SK-N-SH (cell line): ENCODE measurements at regions not wholly inside any gene's neighbourhood (a gene's known extent, or its start where the extent isn't known, plus 50 kb on each side); places are given as distances from the start of the nearest gene placed in this dataset.

Experiments used
- CTCF ChIA-PET: fragments of 300-600, 350-600 bp; formaldehyde crosslinking; extraction: SDS; loops from one replicate; lab custom pipeline; 2021; lab: Yijun Ruan, JAX
- POLR2A ChIA-PET: fragments of 350-600 bp; sonication (Branson Sonifier 250); formaldehyde crosslinking; extraction: SDS; loops from one replicate; lab custom pipeline; 2020; ENCODE audit warnings: antibody characterized with exemption, inconsistent platforms; lab: Yijun Ruan, JAX
- DNase-seq: peaks from one replicate; pipeline ENCODE4 v3.0.0; 2012
- H2AFZ ChIP-seq: fragments of 200-600 bp; sonication (generic); 2 replicates; pipeline ENCODE4 v1.8.1; 2016; ENCODE audit warnings: antibody characterized with exemption, mild to moderate bottlenecking, low read depth
- H3F3A ChIP-seq: fragments of 200-600 bp; sonication (generic); replicated peaks from 2 replicates; pipeline ENCODE3; 2016; ENCODE audit warnings: antibody characterized with exemption, mild to moderate bottlenecking; ENCODE audit not compliant: insufficient read depth
- H3K27ac ChIP-seq, 2 experiments: fragments of 200-500 bp in 1 of 2; fragments of 200-600 bp in 1 of 2; sonication (Bioruptor generic) in 1 of 2; sonication (generic), shearing (Covaris generic) in 1 of 2; 2 replicates each; pipeline versions ENCODE4 v1.5.1 to v1.6.1; 2014 to 2016; ENCODE audit warnings: low read depth in 2 of 2, inconsistent platforms in 1 of 2, low read length in 1 of 2, mild to moderate bottlenecking in 1 of 2, mixed read lengths in 1 of 2
- H3K27me3 ChIP-seq: fragments of 200-600 bp; sonication (generic), shearing (Covaris generic); 2 replicates; pipeline ENCODE4 v1.6.1; 2016; ENCODE audit warnings: mixed run types; ENCODE audit not compliant: insufficient read depth
- H3K36me3 ChIP-seq, 2 experiments: fragments of 200-500 bp in 1 of 2; fragments of 200-600 bp in 1 of 2; sonication (Bioruptor generic) in 1 of 2; sonication (generic) in 1 of 2; replicated peaks in 1 of 2; 2 replicates each; pipeline versions ENCODE3 to v1.5.1; 2014 to 2016; ENCODE audit warnings: low read length in 1 of 2, mild to moderate bottlenecking in 1 of 2; ENCODE audit not compliant: insufficient read depth in 2 of 2, control insufficient read depth in 1 of 2
- H3K4me1 ChIP-seq, 2 experiments: fragments of 200-500 bp in 1 of 2; fragments of 200-600 bp in 1 of 2; sonication (Bioruptor generic) in 1 of 2; sonication (generic), shearing (Covaris generic) in 1 of 2; 2 replicates each; pipeline versions ENCODE4 v1.5.1 to v1.6.1; 2014 to 2016; ENCODE audit warnings: low read depth in 1 of 2, low read length in 1 of 2, mixed run types in 1 of 2; ENCODE audit not compliant: insufficient read depth in 2 of 2, control insufficient read depth in 1 of 2
- H3K4me2 ChIP-seq: fragments of 200-600 bp; sonication (generic), shearing (Covaris generic); 2 replicates; pipeline ENCODE4 v1.6.1; 2017; ENCODE audit warnings: mixed run types
- H3K4me3 ChIP-seq, 2 experiments: fragments of 200-500 bp in 1 of 2; fragments of 200-600 bp in 1 of 2; sonication (Bioruptor generic) in 1 of 2; sonication (generic), shearing (Covaris generic) in 1 of 2; 2 replicates each; pipeline versions ENCODE4 v1.5.1 to v1.8.1; 2014 to 2016; ENCODE audit warnings: low read depth in 2 of 2, inconsistent platforms in 1 of 2, low read length in 1 of 2, mild to moderate bottlenecking in 1 of 2, mixed read lengths in 1 of 2, moderate library complexity in 1 of 2
- H3K79me2 ChIP-seq: fragments of 200-600 bp; sonication (generic); 2 replicates; pipeline ENCODE4 v1.8.1; 2017; ENCODE audit warnings: mild to moderate bottlenecking; ENCODE audit not compliant: insufficient read depth
- H3K9ac ChIP-seq: fragments of 200-600 bp; sonication (generic); 2 replicates; pipeline ENCODE4 v1.6.1; 2017; ENCODE audit warnings: mixed run types
- H3K9me2 ChIP-seq: fragments of 200-600 bp; sonication (generic); 2 replicates; pipeline ENCODE4 v1.6.1; 2017; ENCODE audit warnings: mixed run types
- H3K9me3 ChIP-seq: fragments of 200-600 bp; sonication (generic); 2 replicates; pipeline ENCODE4 v1.6.1; 2017; ENCODE audit warnings: mixed run types, mild to moderate bottlenecking, moderate library complexity
- H4K20me1 ChIP-seq: fragments of 200-600 bp; sonication (generic); 2 replicates; pipeline ENCODE4 v1.6.1; 2017; ENCODE audit warnings: mild to moderate bottlenecking, mixed run types; ENCODE audit not compliant: insufficient read depth
- CHD2 ChIP-seq: fragments of 150-350 bp; IDR thresholded peaks from 2 replicates; pipeline ENCODE4 v1.6.1; 2018; ENCODE audit warnings: low read length; ENCODE audit not compliant: partially characterized antibody
- CTCF ChIP-seq: fragments of 200-600 bp; sonication (generic); IDR thresholded peaks from 2 replicates; pipeline ENCODE4 v1.6.1; 2017; ENCODE audit warnings: antibody characterized with exemption, mild to moderate bottlenecking, moderate library complexity
- EP300 ChIP-seq, 2 experiments: IDR thresholded peaks; 2 replicates each; pipeline versions ENCODE4 v1.4.0 to v1.6.1; 2012; ENCODE audit warnings: borderline replicate concordance in 1 of 2, low read depth in 1 of 2, low read length in 1 of 2
- FOSL2 ChIP-seq: IDR thresholded peaks from 2 replicates; pipeline ENCODE4 v1.4.0; 2012; ENCODE audit warnings: low read depth, mild to moderate bottlenecking, moderate library complexity, borderline replicate concordance
- GABPA ChIP-seq: IDR thresholded peaks from 2 replicates; pipeline ENCODE4 v1.4.0; 2012; ENCODE audit warnings: low read depth, mild to moderate bottlenecking
- IRF3 ChIP-seq: fragments of 150-350 bp; IDR thresholded peaks from 2 replicates; pipeline ENCODE4 v1.6.1; 2016; ENCODE audit warnings: mild to moderate bottlenecking, low read depth, low read length
- MAX ChIP-seq: IDR thresholded peaks from 2 replicates; pipeline ENCODE4 v1.4.0; 2012; ENCODE audit warnings: low read depth
- NRF1 ChIP-seq: IDR thresholded peaks from 2 replicates; pipeline ENCODE4 v1.6.1; 2012; ENCODE audit warnings: low read depth, mild to moderate bottlenecking, low read length
- POLR2AphosphoS5 ChIP-seq: IDR thresholded peaks from 2 replicates; pipeline ENCODE4 v1.6.1; 2012; ENCODE audit warnings: low read depth, low read length
- RAD21 ChIP-seq: IDR thresholded peaks from 2 replicates; pipeline ENCODE4 v1.6.1; 2012; ENCODE audit warnings: mild to moderate bottlenecking, low read length
- RXRA ChIP-seq: IDR thresholded peaks from 2 replicates; pipeline ENCODE4 v1.4.0; 2012; ENCODE audit warnings: low read depth, mild to moderate bottlenecking, borderline replicate concordance
- SIN3A ChIP-seq: IDR thresholded peaks from 2 replicates; pipeline ENCODE4 v1.6.1; 2012; ENCODE audit warnings: low read depth, mild to moderate bottlenecking, low read length, moderate library complexity, borderline replicate concordance
- TAF1 ChIP-seq: IDR thresholded peaks from 2 replicates; pipeline ENCODE4 v1.6.1; 2012; ENCODE audit warnings: low read depth, mild to moderate bottlenecking, low read length, moderate library complexity, borderline replicate concordance
- TEAD4 ChIP-seq: IDR thresholded peaks from 2 replicates; pipeline ENCODE4 v1.4.0; 2012; ENCODE audit warnings: mild to moderate bottlenecking, borderline replicate concordance; ENCODE audit not compliant: insufficient read depth
- USF1 ChIP-seq: IDR thresholded peaks from 2 replicates; pipeline ENCODE4 v1.4.0; 2012; ENCODE audit warnings: low read depth, borderline replicate concordance
- ZBTB33 ChIP-seq: IDR thresholded peaks from 2 replicates; pipeline ENCODE4 v1.4.0; 2012; ENCODE audit warnings: low read depth, borderline replicate concordance
- WGBS: methylation state at CpG from one replicate; pipeline ENCODE4 v1.1.6; 2017; ENCODE audit warnings: low lambda C conversion rate; 5-methylcytosine and 5-hydroxymethylcytosine counted together

- TF ChIP-seq CTCF (no peak), SIN3A (no peak), FOSL2 (no peak), GABPA (no peak), ZBTB33 (no peak)
Observed at GRCh38 chr4:60215906-60216305, 984.2 kb upstream of the ADGRL3 start (continued).

- Histone ChIP-seq H3K9ac (no peak overlapping the region), H3K36me3 (no peaks in the 10 kb centered on the region), H3K4me3 (no peak overlapping the region), H4K20me1 (no peaks in the 10 kb centered on the region), H3F3A (no peaks in the 10 kb centered on the region), H3K4me2 (no peak overlapping the region), H3K27ac (no peak overlapping the region), H3K4me1 (no peaks in the 10 kb centered on the region), H3K27me3 (no peaks in the 10 kb centered on the region), H3K9me2 (no peaks in the 10 kb centered on the region), H2AFZ (no peak overlapping the region), H3K9me3 (no peaks in the 10 kb centered on the region), H3K79me2 (no peaks in the 10 kb centered on the region)
- ChIA-PET POLR2A (no interaction called here), CTCF (no interaction called here)
- TF ChIP-seq ZBTB33 = no peak
- no peak for DNase-seq
- WGBS = 22% methylated on average over 1 of the region's 1 CpG
Observed at GRCh38 chr4:60216752-60217151, 983.4 kb upstream of the ADGRL3 start.

GRCh38 chr4:60221866-60222265, 978.3 kb upstream of the ADGRL3 start:
- no peaks in the 10 kb centered on the region for H3K4me1 ChIP-seq
- 48% methylated on average over 5 of the region's 5 CpGs for WGBS
- CTCF ChIA-PET = no interaction called here

More at GRCh38 chr4:60221866-60222265, 978.3 kb upstream of the ADGRL3 start:
- Histone ChIP-seq H3K27ac (no peak overlapping the region), H2AFZ (no peak overlapping the region), H3K36me3 (no peaks in the 10 kb centered on the region), H3F3A (no peaks in the 10 kb centered on the region), H3K4me3 (no peak overlapping the region), H3K4me2 (no peak overlapping the region), H3K27me3 (no peaks in the 10 kb centered on the region), H3K9ac (no peak overlapping the region), H3K9me2 (no peaks in the 10 kb centered on the region), H3K9me3 (no peaks in the 10 kb centered on the region), H4K20me1 (no peaks in the 10 kb centered on the region), H3K79me2 (no peaks in the 10 kb centered on the region)
- TF ChIP-seq TAF1 (no peak), USF1 (no peak), RXRA (no peak), NRF1 (no peak), CHD2 (no peak), RAD21 (no peak), MAX (no peak), EP300 (IDR thresholded peaks at IDR 0.05; ENCODE audit: borderline replicate concordance in 1 of 2, low read depth in 1 of 2, low read length in 1 of 2) (no peak), IRF3 (no peak), TEAD4 (no peak), POLR2AphosphoS5 (no peak)
- DNase-seq = no peak
- POLR2A ChIA-PET = no interaction called here
